GM18868 (cell line): ENCODE measurements at regions not wholly inside any gene's neighbourhood (a gene's known extent, or its start where the extent isn't known, plus 50 kb on each side); places are given as distances from the start of the nearest gene placed in this dataset.

Experiments used
- ATAC-seq: cut with Tn5 transposase; IDR thresholded peaks from one replicate; pipeline ENCODE4 v1.9.1; 2021; ENCODE audit warnings: mild to moderate bottlenecking, moderate library complexity; ENCODE audit not compliant: unreplicated experiment

GRCh38 chr4:125891597-125892258 lies 577.0 kb downstream of the FAT4 start:
- no peak for ATAC-seq

- ATAC-seq = no peak
Measured at GRCh38 chr4:125904802-125905201, 590.0 kb downstream of the FAT4 start.

- no peak for ATAC-seq
Measured at GRCh38 chr4:125911058-125911457, 596.3 kb downstream of the FAT4 start.

- no peak for ATAC-seq
Measured at GRCh38 chr4:125911481-125911880, 596.7 kb downstream of the FAT4 start.

- no peak for ATAC-seq
Measured at GRCh38 chr4:125917559-125917958, 602.8 kb downstream of the FAT4 start.

GRCh38 chr4:125928652-125929051 lies 613.9 kb downstream of the FAT4 start:
- no peak for ATAC-seq

- no peak for ATAC-seq
Measured at GRCh38 chr4:125938541-125938940, 623.8 kb downstream of the FAT4 start.

GRCh38 chr4:125940426-125940825 lies 625.7 kb downstream of the FAT4 start:
- ATAC-seq = no peak

GRCh38 chr4:125944966-125945365 lies 630.2 kb downstream of the FAT4 start:
- ATAC-seq = no peak

- ATAC-seq = no peak
Measured at GRCh38 chr4:125948021-125948420, 633.3 kb downstream of the FAT4 start.

GRCh38 chr4:125951261-125951887 lies 636.6 kb downstream of the FAT4 start:
- no peak for ATAC-seq

GRCh38 chr4:125952631-125953030 lies 637.9 kb downstream of the FAT4 start:
- ATAC-seq = no peak

GRCh38 chr4:125956276-125956675 lies 641.5 kb downstream of the FAT4 start:
- ATAC-seq = no peak

- no peak for ATAC-seq
Measured at GRCh38 chr4:125958519-125958918, 643.8 kb downstream of the FAT4 start.

GRCh38 chr4:125961626-125962025 lies 646.9 kb downstream of the FAT4 start:
- ATAC-seq = no peak

- ATAC-seq = no peak
Measured at GRCh38 chr4:125975861-125976397, 661.2 kb downstream of the FAT4 start.

- no peak for ATAC-seq
Measured at GRCh38 chr4:125979950-125980349, 665.2 kb downstream of the FAT4 start.

GRCh38 chr4:125983168-125983567 lies 668.4 kb downstream of the FAT4 start:
- ATAC-seq = no peak

GRCh38 chr4:125985856-125986255 lies 671.1 kb downstream of the FAT4 start:
- peak; percentile 60 for ATAC-seq

GRCh38 chr4:125986307-125986706 lies 671.6 kb downstream of the FAT4 start:
- peak; percentile 46 for ATAC-seq

GRCh38 chr4:125988464-125988863 lies 673.7 kb downstream of the FAT4 start:
- no peak for ATAC-seq

GRCh38 chr4:125991398-125991797 lies 676.6 kb downstream of the FAT4 start:
- peak; percentile 50 for ATAC-seq
